ENCODE measurements at regions not wholly inside any gene's neighbourhood (a gene's known extent, or its start where the extent isn't known, plus 50 kb on each side); places are given as distances from the start of the nearest gene placed in this dataset.

DNA sequence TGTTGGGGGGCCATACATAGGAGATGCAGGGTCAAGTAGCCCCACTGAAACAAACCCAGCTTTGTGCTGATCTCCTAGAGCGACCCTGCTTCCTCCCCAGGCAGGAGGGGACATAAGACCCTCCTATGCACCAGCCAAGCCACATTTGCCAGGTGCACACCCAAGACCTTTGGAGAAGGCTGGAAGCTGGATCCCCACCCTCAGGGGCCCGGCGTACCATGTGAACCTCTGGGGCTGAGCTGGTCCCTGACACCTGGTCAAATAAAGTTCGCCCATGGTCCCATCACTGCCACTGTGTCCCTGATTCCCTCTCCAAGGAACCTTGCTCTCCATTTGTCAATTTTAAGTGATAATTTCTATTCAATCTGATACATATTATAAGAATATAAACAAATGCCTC lies 162.1 kb upstream of the VASH1 start:
- H3K4me3 ChIP-seq (ENCODE audit: low read depth, low read length) = no peak overlapping the region
- no peak for DNase-seq (ENCODE audit: low read depth)
- TF ChIP-seq, protein P1, sequence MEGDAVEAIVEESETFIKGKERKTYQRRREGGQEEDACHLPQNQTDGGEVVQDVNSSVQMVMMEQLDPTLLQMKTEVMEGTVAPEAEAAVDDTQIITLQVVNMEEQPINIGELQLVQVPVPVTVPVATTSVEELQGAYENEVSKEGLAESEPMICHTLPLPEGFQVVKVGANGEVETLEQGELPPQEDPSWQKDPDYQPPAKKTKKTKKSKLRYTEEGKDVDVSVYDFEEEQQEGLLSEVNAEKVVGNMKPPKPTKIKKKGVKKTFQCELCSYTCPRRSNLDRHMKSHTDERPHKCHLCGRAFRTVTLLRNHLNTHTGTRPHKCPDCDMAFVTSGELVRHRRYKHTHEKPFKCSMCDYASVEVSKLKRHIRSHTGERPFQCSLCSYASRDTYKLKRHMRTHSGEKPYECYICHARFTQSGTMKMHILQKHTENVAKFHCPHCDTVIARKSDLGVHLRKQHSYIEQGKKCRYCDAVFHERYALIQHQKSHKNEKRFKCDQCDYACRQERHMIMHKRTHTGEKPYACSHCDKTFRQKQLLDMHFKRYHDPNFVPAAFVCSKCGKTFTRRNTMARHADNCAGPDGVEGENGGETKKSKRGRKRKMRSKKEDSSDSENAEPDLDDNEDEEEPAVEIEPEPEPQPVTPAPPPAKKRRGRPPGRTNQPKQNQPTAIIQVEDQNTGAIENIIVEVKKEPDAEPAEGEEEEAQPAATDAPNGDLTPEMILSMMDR (conservative IDR thresholded peaks at IDR 0.05; ENCODE audit: low read depth, low read length) = no peak

DNA sequence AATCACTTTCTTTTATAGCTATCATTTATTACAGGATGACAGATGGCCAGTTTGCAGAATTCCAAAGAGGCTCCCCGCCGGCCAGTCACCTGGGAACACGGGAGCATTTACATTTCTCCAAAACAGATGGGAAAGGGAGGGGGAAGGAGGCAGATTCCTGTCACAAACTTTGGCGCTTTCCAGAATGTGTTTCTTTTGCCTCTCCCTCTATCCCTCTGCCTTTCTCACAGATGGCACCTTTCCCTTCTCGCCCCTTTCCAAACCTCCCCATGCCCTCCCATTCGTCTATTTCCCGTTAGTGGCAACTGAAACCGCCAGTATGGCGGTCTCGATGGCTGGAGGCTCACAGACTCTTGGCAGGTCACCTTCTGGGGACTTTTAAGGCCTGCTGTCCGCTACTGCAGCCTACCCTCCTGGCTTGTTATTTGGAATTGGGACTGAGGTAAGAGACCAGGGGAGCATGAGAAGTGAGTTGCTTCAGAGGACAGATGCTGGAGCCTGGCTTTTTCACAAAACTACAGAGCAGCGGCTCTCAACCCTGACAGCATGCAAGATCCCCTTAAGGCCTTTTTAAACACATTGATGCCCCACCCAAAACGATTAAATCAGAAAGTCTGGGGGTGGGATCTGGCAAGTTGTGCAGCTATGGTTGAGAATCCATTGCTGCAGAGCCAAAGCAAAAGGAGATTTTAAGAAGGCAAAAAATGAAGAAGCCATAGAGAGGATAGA lies 161.5 kb upstream of the VASH1 start:
- TF ChIP-seq, protein P1 (conservative IDR thresholded peaks at IDR 0.05; ENCODE audit: low read depth, low read length) = no peak

DNA sequence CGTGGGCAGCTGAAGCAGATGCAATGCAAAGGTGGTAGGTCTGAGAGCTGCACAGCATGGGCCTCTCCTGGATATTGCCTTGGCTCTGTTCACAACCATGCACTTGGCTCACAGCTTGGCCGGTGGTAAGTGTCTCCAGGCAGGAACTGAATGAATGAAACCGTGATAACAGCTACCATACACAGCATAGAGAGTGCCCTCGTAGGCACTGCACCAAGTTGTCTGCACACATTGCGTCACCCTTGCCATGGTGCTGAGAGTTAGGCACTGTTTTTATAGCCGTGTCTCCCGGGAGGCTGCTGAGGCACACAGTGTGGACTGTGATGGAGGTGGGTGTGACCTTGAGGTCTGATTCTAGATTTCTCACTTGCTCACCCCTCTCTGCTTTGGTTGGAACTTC lies 157.6 kb upstream of the VASH1 start:
- no peak for DNase-seq (ENCODE audit: low read depth)
- H3K4me3 ChIP-seq (ENCODE audit: low read depth, low read length) = no peak overlapping the region
- TF ChIP-seq, protein P1 (conservative IDR thresholded peaks at IDR 0.05; ENCODE audit: low read depth, low read length) = no peak

More for the DNA sequence above, 161.5 kb upstream of the VASH1 start:
- DNase-seq (ENCODE audit: low read depth) = no peak
- no peak overlapping the region for H3K4me3 ChIP-seq (ENCODE audit: low read depth, low read length)

DNA sequence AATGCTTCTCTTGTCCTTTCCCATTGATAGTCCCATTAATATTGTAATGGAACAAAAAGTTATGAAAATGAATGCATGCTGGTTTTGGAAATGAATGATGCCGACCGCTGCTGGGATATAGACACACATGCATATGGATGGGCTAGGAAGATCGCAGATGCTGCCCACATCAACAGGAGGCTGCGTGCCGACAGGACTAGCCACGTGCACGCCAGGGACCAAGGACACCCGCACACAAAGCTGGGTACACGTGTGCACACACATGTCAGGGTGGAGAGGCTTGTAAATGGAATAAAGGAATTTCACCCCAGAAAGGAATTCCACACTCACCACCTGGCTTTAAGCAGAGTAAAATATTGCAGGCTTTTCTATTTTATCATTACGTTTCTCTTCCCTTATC lies 153.8 kb upstream of the VASH1 start:
- TF ChIP-seq, protein P1 (conservative IDR thresholded peaks at IDR 0.05; ENCODE audit: low read depth, low read length) = no peak
- no peak for DNase-seq (ENCODE audit: low read depth)
- no peak overlapping the region for H3K4me3 ChIP-seq (ENCODE audit: low read depth, low read length)

DNA sequence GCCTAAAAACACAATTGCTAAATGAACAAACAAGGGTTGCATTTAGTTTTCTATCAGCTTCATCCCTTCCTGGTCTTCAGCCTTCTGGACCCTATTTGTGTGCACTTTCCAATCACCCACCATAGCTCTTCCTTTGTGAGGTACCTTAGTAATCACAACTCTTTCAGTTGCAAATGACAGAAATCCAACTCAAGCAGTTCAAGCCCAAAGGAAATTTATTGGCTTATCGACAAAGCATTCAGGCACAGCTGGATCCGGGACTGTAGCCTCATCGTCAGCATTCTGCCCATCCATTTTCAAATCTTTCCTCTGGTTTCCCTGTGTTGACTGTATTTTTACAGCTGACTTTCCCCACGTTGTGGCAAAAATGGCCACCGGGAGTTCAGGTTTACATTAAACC lies 148.6 kb upstream of the VASH1 start:
- no peak overlapping the region for H3K4me3 ChIP-seq (ENCODE audit: low read depth, low read length)
- TF ChIP-seq, protein P1 (conservative IDR thresholded peaks at IDR 0.05; ENCODE audit: low read depth, low read length) = no peak
- DNase-seq (ENCODE audit: low read depth) = no peak

DNA sequence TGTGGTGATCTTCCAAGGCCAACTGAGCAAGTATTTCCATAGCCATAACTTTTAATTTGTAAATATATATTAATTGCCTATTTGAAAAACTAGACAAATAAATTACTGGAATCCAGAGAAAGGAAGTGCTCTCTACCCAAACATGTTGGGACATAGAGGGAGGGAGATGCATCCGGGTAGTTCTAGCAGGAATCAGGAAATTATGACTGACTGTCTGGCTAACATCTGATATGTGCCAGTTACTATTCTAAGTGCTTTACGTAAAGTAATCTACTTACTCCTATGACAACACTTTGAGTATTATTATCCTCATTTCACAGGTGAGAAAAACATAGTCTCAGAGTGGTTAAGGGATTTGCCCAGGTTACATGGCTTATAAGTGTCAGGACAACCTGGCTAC lies 147.7 kb upstream of the VASH1 start:
- no peak overlapping the region for H3K4me3 ChIP-seq (ENCODE audit: low read depth, low read length)
- TF ChIP-seq, protein P1 (conservative IDR thresholded peaks at IDR 0.05; ENCODE audit: low read depth, low read length) = no peak
- no peak for DNase-seq (ENCODE audit: low read depth)

DNA sequence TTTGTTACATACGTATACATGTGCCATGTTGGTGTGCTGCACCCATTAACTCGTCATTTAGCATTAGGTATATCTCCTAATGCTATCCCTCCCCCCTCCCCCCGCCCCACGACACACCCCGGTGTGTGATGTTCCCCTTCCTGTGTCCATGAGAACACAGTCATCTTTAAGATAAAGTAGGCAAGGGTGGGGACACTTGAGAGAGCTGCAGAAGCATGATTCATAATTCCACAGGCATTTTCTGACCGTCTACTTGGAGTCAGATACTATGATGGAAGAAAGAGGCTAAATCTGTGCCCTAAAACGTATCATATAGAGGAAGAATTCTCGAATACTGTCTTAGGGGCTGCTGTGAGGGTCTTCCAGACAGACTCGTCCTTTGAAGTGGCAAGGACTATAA lies 145.9 kb upstream of the VASH1 start:
- no peak for DNase-seq (ENCODE audit: low read depth)
- no peak overlapping the region for H3K4me3 ChIP-seq (ENCODE audit: low read depth, low read length)
- TF ChIP-seq, protein P1 (conservative IDR thresholded peaks at IDR 0.05; ENCODE audit: low read depth, low read length) = no peak

All from choroid plexus epithelial cell (primary cell).